ENCODE measurements at regions not wholly inside any gene's neighbourhood (a gene's known extent, or its start where the extent isn't known, plus 50 kb on each side); places are given as distances from the start of the nearest gene placed in this dataset.
"Not testable (repeated sequence)": the region's sequence is repeated elsewhere in the genome, so short reads cannot be mapped to it uniquely, and the experiment has no call there.

GRCh38 chr6:100322886-100323285 is 141.8 kb downstream of the SIM1 start:
- no peak for DNase-seq

GRCh38 chr6:100320686-100321085 is 144.0 kb downstream of the SIM1 start:
- no peak for DNase-seq

GRCh38 chr6:100317031-100317430 is 147.7 kb downstream of the SIM1 start:
- DNase-seq = no peak

- no peak for DNase-seq
Measured at GRCh38 chr6:100314186-100314585, 150.5 kb downstream of the SIM1 start.

- DNase-seq = no peak
Measured at GRCh38 chr6:100311707-100312251, 152.9 kb downstream of the SIM1 start.

- DNase-seq = no peak
Measured at GRCh38 chr6:100309174-100309573, 155.5 kb downstream of the SIM1 start.

- no peak for DNase-seq
Measured at GRCh38 chr6:100307561-100307960, 157.2 kb downstream of the SIM1 start.

GRCh38 chr6:100305209-100305869 is 159.4 kb downstream of the SIM1 start:
- no peak for DNase-seq

- no peak for DNase-seq
Measured at GRCh38 chr6:100304575-100304974, 160.1 kb downstream of the SIM1 start.

GRCh38 chr6:100301731-100302130 is 163.0 kb downstream of the SIM1 start:
- no peak for DNase-seq

GRCh38 chr6:100300221-100300736 is 164.4 kb downstream of the SIM1 start:
- DNase-seq = no peak

GRCh38 chr6:100296810-100297544 is 167.7 kb downstream of the SIM1 start:
- DNase-seq = no peak

GRCh38 chr6:100295172-100295571 is 169.5 kb downstream of the SIM1 start:
- DNase-seq = not testable (repeated sequence)

GRCh38 chr6:100289285-100289684 is 175.4 kb downstream of the SIM1 start:
- no peak for DNase-seq

GRCh38 chr6:100288311-100288710 is 176.4 kb downstream of the SIM1 start:
- no peak for DNase-seq

GRCh38 chr6:100283285-100283684 is 181.4 kb downstream of the SIM1 start:
- DNase-seq = no peak

- DNase-seq = no peak
Measured at GRCh38 chr6:100281471-100281901, 183.2 kb downstream of the SIM1 start.

- DNase-seq = no peak
Measured at GRCh38 chr6:100276311-100277057, 188.2 kb downstream of the SIM1 start.

- no peak for DNase-seq
Measured at GRCh38 chr6:100274147-100274546, 190.6 kb downstream of the SIM1 start.

GRCh38 chr6:100271625-100272024 is 193.1 kb downstream of the SIM1 start:
- no peak for DNase-seq

GRCh38 chr6:100271202-100271601 is 193.5 kb downstream of the SIM1 start:
- no peak for DNase-seq

- no peak for DNase-seq
Measured at GRCh38 chr6:100269189-100269588, 195.5 kb downstream of the SIM1 start.

- no peak for DNase-seq
Measured at GRCh38 chr6:100268326-100268725, 196.4 kb downstream of the SIM1 start.
